Lower lobe of right lung (tissue), 2 donors: ENCODE measurements at regions not wholly inside any gene's neighbourhood (a gene's known extent, or its start where the extent isn't known, plus 50 kb on each side); places are given as distances from the start of the nearest gene placed in this dataset.

Experiments used
- ATAC-seq, 2 donors: fragments of 200-7000 bp; cut with Tn5 transposase; one replicate each; pipeline ENCODE4 v1.9.1; 2020 to 2022; ENCODE audit warnings: mild to moderate bottlenecking in 2 of 2, moderate library complexity in 2 of 2
- DNase-seq: peaks from one replicate; pipeline ENCODE4 v3.0.0-alpha.2; 2020
- H3K27ac ChIP-seq: fragments of 200-600 bp; one replicate; pipeline ENCODE4 v1.8.0; 2022
- H3K27me3 ChIP-seq: fragments of 200-600 bp; one replicate; pipeline ENCODE4 v1.8.0; 2022; ENCODE audit warnings: low read depth
- H3K36me3 ChIP-seq: fragments of 200-600 bp; one replicate; pipeline ENCODE4 v1.8.0; 2022; ENCODE audit warnings: mild to moderate bottlenecking
- H3K4me1 ChIP-seq: fragments of 200-600 bp; one replicate; pipeline ENCODE4 v1.8.0; 2022
- H3K4me3 ChIP-seq: fragments of 200-600 bp; one replicate; pipeline ENCODE4 v1.8.0; 2022; ENCODE audit warnings: mild to moderate bottlenecking
- H3K9me3 ChIP-seq: fragments of 200-600 bp; one replicate; pipeline ENCODE4 v1.8.0; 2022
- intact Hi-C: fragments of 100-400 bp; cut with DNase I; formaldehyde crosslinking; loops from one replicate; pipeline ENCODE4 v1.11.0; 2022
- TF ChIP-seq, protein P1 (sequence below): fragments of 200-600 bp; IDR thresholded peaks from one replicate; pipeline ENCODE4 v1.8.0; 2022; ENCODE audit warnings: antibody characterized with exemption, mild to moderate bottlenecking
- donor health status: DM: no; HTN: yes; CAD: no; lungs with severe emphysema.

DNA sequence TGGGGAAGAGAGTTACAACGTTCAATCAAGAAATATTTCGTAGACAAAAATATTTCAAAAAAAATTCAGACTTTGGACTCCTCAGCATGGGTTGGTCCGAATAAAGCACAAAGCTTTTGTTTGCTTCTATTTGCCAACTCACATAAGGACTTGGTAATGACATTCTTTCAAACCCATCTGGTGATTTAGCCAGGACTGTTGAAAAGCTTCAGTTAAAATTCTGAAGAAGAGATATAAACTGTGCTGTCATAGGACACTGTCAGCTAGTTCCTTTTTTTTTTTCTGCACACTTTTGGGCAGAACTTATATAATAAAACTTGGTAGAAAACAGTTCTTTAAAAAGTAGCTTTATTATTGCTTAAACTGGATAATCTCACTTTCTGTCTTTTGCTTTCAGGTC, 660.8 kb upstream of the SGO1 start:
- Histone ChIP-seq H3K4me3 (no peak overlapping the region), H3K9me3 (no peaks in the 10 kb centered on the region), H3K36me3 (no peaks in the 10 kb centered on the region), H3K27ac (no peak overlapping the region), H3K4me1 (no peaks in the 10 kb centered on the region), H3K27me3 (no peaks in the 10 kb centered on the region)
- DNase-seq, result no peak
- no peak for ATAC-seq
- TF ChIP-seq, protein P1, sequence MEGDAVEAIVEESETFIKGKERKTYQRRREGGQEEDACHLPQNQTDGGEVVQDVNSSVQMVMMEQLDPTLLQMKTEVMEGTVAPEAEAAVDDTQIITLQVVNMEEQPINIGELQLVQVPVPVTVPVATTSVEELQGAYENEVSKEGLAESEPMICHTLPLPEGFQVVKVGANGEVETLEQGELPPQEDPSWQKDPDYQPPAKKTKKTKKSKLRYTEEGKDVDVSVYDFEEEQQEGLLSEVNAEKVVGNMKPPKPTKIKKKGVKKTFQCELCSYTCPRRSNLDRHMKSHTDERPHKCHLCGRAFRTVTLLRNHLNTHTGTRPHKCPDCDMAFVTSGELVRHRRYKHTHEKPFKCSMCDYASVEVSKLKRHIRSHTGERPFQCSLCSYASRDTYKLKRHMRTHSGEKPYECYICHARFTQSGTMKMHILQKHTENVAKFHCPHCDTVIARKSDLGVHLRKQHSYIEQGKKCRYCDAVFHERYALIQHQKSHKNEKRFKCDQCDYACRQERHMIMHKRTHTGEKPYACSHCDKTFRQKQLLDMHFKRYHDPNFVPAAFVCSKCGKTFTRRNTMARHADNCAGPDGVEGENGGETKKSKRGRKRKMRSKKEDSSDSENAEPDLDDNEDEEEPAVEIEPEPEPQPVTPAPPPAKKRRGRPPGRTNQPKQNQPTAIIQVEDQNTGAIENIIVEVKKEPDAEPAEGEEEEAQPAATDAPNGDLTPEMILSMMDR, result no peak
- intact Hi-C loops, result no loop called here

DNA sequence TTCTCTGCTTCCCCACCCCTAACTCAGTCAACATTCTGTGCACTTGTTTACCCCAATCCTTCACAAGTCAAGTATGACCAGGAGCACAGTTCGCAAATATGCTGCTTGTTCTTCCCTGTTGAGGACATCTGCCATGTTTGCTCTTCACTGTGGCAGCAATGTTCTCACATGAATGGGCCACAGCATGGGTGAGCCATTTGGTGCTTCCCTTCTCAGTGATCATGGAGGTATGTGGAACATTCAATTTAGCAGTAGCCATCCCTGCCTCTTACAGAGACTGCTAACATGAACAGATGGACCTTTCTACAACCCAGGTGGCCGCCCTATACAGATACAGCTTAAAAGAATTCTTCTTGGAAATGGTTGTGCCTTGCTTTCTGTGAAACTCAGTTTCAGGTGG, 660.1 kb upstream of the SGO1 start:
- H3K9me3 ChIP-seq, result no peaks in the 10 kb centered on the region
- no peaks in the 10 kb centered on the region for H3K4me1 ChIP-seq
- ATAC-seq (no peak), DNase-seq (no peak)
- H3K27me3 ChIP-seq, result no peaks in the 10 kb centered on the region
- H3K27ac ChIP-seq, result no peak overlapping the region
- no peak overlapping the region for H3K4me3 ChIP-seq
- no peaks in the 10 kb centered on the region for H3K36me3 ChIP-seq
- intact Hi-C loops, result no loop called here
- TF ChIP-seq, protein P1, result no peak

DNA sequence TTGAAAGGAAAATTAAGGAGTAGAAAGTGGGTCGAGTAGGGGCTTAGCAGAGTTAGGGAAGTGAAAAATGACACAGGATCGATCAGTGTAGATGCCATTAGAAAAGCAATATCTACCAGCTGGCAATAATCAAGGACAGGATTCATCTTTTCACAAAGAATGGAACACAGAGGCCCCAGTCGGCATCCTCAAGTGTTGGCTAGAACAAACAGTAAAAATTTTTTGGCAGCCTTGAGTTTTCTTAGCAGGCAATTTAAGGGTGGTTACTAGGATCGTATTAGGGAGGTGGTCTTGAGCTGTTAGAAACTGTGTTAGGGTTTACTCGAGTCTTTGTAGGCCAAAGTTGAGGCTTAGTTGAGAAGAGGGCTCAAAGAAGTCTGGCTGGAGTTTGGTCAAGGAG, 658.8 kb upstream of the SGO1 start:
- Histone ChIP-seq H3K4me3 (no peak overlapping the region), H3K4me1 (no peaks in the 10 kb centered on the region), H3K27me3 (no peaks in the 10 kb centered on the region), H3K9me3 (no peaks in the 10 kb centered on the region), H3K36me3 (no peaks in the 10 kb centered on the region), H3K27ac (no peak overlapping the region)
- TF ChIP-seq, protein P1, result no peak
- DNase-seq (no peak), ATAC-seq (no peak)
- intact Hi-C loops, result no loop called here

DNA sequence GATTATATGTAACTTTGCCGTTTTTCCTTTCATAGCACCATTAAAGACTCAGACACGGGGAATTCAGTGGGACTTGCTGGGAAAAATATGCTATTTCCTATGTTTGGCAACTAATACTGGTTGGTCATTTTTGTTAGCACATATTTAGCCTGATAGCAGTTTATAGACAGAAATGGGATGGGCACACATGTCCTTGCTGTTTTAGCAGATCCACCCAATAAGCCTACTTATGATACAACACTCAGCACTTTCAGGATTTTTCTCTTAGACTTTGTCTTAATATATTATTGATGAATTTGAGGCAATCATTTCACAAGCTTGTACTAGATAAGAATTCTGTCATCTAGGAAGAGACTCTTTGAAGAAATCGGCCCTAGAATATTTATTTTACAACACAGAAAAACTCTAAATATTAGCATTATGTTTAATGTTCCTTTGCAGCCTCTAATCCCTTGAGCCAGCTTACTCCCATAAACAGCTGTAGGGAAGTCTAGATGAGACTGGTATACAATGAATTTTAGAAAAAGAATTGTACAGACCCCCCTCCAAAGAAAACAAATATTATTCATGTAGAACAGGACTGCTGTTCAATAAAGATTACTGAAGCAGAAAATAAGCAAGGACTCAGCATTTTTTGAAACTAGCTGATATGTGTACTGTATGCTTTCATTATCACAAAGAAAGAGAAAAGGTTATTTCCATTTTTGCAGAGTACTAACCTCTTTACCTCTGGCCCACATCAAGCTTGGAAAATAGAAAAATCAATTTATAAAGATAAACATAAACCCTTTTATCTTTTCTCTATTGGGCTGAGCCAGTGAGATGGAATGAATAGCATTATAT, 656.8 kb upstream of the SGO1 start:
- intact Hi-C loops, result no loop called here

DNA sequence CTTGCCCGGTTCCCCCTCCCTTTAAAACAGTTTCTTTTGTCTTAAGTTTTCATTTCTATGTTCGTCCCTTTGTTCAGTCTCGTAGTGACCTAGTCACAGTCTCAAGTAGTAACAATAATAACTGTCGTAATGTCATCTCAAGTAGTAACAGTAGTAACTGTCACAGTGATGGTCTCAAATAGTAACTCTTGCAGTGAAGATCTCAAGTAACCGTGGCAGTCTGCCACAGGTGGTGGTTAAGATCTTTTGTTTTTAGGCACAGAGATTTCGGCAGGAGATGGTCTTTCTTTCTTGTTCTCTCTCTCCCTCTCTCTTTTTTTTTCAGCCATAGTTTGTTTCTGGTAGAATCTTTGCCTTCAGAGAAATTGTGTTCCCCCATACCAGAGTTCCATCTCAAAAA, 656.0 kb upstream of the SGO1 start:
- DNase-seq (no peak), ATAC-seq (no peak)
- Histone ChIP-seq H3K4me1 (no peaks in the 10 kb centered on the region), H3K27me3 (no peaks in the 10 kb centered on the region), H3K9me3 (no peaks in the 10 kb centered on the region), H3K36me3 (no peaks in the 10 kb centered on the region), H3K27ac (no peak overlapping the region), H3K4me3 (no peak overlapping the region)
- TF ChIP-seq, protein P1, result no peak
- intact Hi-C loops, result no loop called here

More for the DNA sequence above, 656.8 kb upstream of the SGO1 start:
- Histone ChIP-seq H3K36me3 (no peaks in the 10 kb centered on the region), H3K9me3 (no peaks in the 10 kb centered on the region), H3K27me3 (no peaks in the 10 kb centered on the region), H3K4me1 (no peaks in the 10 kb centered on the region), H3K27ac (no peak overlapping the region), H3K4me3 (no peak overlapping the region)
- TF ChIP-seq, protein P1, result no peak
- ATAC-seq (no peak), DNase-seq (no peak)
